ENCODE measurements at regions not wholly inside any gene's neighbourhood (a gene's known extent, or its start where the extent isn't known, plus 50 kb on each side); places are given as distances from the start of the nearest gene placed in this dataset.

- H3K27ac ChIP-seq (ENCODE audit: low read length in 2 of 2) = no peak overlapping the region
- no peaks in the 10 kb centered on the region for H3K27me3 ChIP-seq (replicated peaks in 1 of 4; ENCODE audit: control extremely low read depth in 1 of 4, control insufficient read depth in 3 of 4, insufficient read depth in 4 of 4, low read length in 3 of 4)
- intact Hi-C loops (cut with micrococcal nuclease) = no loop called here
- H3K9ac ChIP-seq (ENCODE audit: low read length) = no peak overlapping the region
- no peaks in the 10 kb centered on the region for H3K4me1 ChIP-seq (ENCODE audit: control insufficient read depth in 2 of 2, insufficient read depth in 2 of 2, low read length in 2 of 2)
- H3K9me3 ChIP-seq (ENCODE audit: control extremely low read depth in 1 of 3, control insufficient read depth in 2 of 3, insufficient read depth in 1 of 3, low read length in 2 of 3) = no peaks in the 10 kb centered on the region
- Mint-ChIP-seq H3K27me3 (no peaks in the 10 kb centered on the region), H3K27ac (no peak overlapping the region), H3K4me3 (no peak overlapping the region), H3K9me3 (ENCODE audit: insufficient read depth) (peaks cover 7% of the 10 kb centered on the region), H3K4me1 (no peaks in the 10 kb centered on the region)
- no peaks in the 10 kb centered on the region for H4K20me1 ChIP-seq (ENCODE audit: control insufficient read depth, insufficient read depth, low read length, poor library complexity, severe bottlenecking)
- no peaks in the 10 kb centered on the region for H3K36me3 ChIP-seq (replicated peaks in 1 of 2; ENCODE audit: control extremely low read depth in 1 of 2, control insufficient read depth in 1 of 2, extremely low read depth in 1 of 2, insufficient read depth in 2 of 2, low read length in 1 of 2)
- ATAC-seq (ENCODE audit: low read depth) (no peak), DNase-seq (no peak)
- ChIA-PET POLR2A (no interaction called here), CTCF (no interaction called here)
- 57% methylated on average over 1 of the region's 1 CpG for whole genome bisulfite sequencing (ENCODE audit: insufficient coverage)
- H2AFZ ChIP-seq (ENCODE audit: insufficient read depth, low read depth, low read length, poor library complexity, severe bottlenecking) = no peak overlapping the region
- no peak overlapping the region for H3K4me3 ChIP-seq (ENCODE audit: control extremely low read depth in 1 of 5, extremely low read depth in 1 of 5, insufficient read depth in 1 of 5, low read depth in 2 of 5, low read length in 4 of 5)
- TF ChIP-seq, protein P1, sequence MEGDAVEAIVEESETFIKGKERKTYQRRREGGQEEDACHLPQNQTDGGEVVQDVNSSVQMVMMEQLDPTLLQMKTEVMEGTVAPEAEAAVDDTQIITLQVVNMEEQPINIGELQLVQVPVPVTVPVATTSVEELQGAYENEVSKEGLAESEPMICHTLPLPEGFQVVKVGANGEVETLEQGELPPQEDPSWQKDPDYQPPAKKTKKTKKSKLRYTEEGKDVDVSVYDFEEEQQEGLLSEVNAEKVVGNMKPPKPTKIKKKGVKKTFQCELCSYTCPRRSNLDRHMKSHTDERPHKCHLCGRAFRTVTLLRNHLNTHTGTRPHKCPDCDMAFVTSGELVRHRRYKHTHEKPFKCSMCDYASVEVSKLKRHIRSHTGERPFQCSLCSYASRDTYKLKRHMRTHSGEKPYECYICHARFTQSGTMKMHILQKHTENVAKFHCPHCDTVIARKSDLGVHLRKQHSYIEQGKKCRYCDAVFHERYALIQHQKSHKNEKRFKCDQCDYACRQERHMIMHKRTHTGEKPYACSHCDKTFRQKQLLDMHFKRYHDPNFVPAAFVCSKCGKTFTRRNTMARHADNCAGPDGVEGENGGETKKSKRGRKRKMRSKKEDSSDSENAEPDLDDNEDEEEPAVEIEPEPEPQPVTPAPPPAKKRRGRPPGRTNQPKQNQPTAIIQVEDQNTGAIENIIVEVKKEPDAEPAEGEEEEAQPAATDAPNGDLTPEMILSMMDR (IDR thresholded peaks at IDR 0.05) = no peak
- TF ChIP-seq EZH2 (IDR thresholded peaks at IDR 0.05; ENCODE audit: borderline replicate concordance, insufficient read depth, low read depth, low read length, poor library complexity, severe bottlenecking) = no peak
- H3K79me2 ChIP-seq (ENCODE audit: control insufficient read depth, insufficient read depth, low read length) = no peaks in the 10 kb centered on the region
- H3K4me2 ChIP-seq (replicated peaks; ENCODE audit: low read depth, low read length, poor library complexity, severe bottlenecking) = no peak overlapping the region
Measured at GRCh38 chr6:51502996-51503395, 584.4 kb downstream of the PKHD1 start.

DNA sequence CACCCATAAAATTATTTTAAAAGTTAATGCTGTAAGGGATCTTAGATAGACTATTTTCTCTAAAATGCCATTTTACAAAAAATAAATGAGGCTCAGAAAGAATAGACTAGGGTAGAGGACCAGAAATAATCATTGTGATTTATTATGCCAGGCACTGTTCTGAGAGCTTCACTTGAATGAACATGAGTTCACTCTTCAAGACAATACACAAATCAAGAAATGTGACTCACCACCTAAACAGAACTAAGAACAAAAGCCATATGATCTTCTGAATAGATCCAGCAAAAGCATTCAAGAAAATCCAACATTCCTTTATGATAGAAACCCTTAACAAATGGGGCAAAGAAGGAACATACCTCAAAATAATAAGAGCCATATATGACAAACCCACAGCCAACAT is 582.0 kb downstream of the PKHD1 start:
- Histone ChIP-seq H2AFZ (ENCODE audit: insufficient read depth, low read depth, low read length, poor library complexity, severe bottlenecking) (no peak overlapping the region), H3K36me3 (replicated peaks in 1 of 2; ENCODE audit: control extremely low read depth in 1 of 2, control insufficient read depth in 1 of 2, extremely low read depth in 1 of 2, insufficient read depth in 2 of 2, low read length in 1 of 2) (no peaks in the 10 kb centered on the region), H3K27me3 (replicated peaks in 1 of 4; ENCODE audit: control extremely low read depth in 1 of 4, control insufficient read depth in 3 of 4, insufficient read depth in 4 of 4, low read length in 3 of 4) (no peaks in the 10 kb centered on the region), H3K9me3 (ENCODE audit: control extremely low read depth in 1 of 3, control insufficient read depth in 2 of 3, insufficient read depth in 1 of 3, low read length in 2 of 3) (no peaks in the 10 kb centered on the region), H3K27ac (ENCODE audit: low read length in 2 of 2) (no peak overlapping the region), H3K9ac (ENCODE audit: low read length) (no peak overlapping the region), H3K4me1 (ENCODE audit: control insufficient read depth in 2 of 2, insufficient read depth in 2 of 2, low read length in 2 of 2) (no peaks in the 10 kb centered on the region), H3K4me3 (ENCODE audit: control extremely low read depth in 1 of 5, extremely low read depth in 1 of 5, insufficient read depth in 1 of 5, low read depth in 2 of 5, low read length in 4 of 5) (no peak overlapping the region), H4K20me1 (ENCODE audit: control insufficient read depth, insufficient read depth, low read length, poor library complexity, severe bottlenecking) (no peaks in the 10 kb centered on the region), H3K79me2 (ENCODE audit: control insufficient read depth, insufficient read depth, low read length) (no peaks in the 10 kb centered on the region), H3K4me2 (replicated peaks; ENCODE audit: low read depth, low read length, poor library complexity, severe bottlenecking) (no peak overlapping the region)
- ATAC-seq (ENCODE audit: low read depth) (no peak), DNase-seq (no peak)
- H3K27me3 Mint-ChIP-seq = no peaks in the 10 kb centered on the region
- POLR2A ChIA-PET = no interaction called here
- no peak for TF ChIP-seq EZH2 (IDR thresholded peaks at IDR 0.05; ENCODE audit: borderline replicate concordance, insufficient read depth, low read depth, low read length, poor library complexity, severe bottlenecking)
- TF ChIP-seq, protein P1 (IDR thresholded peaks at IDR 0.05) = no peak
- no peak overlapping the region for H3K4me3 Mint-ChIP-seq
- CTCF ChIA-PET = no interaction called here
- peaks cover 7% of the 10 kb centered on the region for H3K9me3 Mint-ChIP-seq (ENCODE audit: insufficient read depth)
- no peak overlapping the region for H3K27ac Mint-ChIP-seq
- H3K4me1 Mint-ChIP-seq = no peaks in the 10 kb centered on the region
- intact Hi-C loops (cut with micrococcal nuclease) = no loop called here

All from B cell (primary cell).